ENCODE measurements at regions not wholly inside any gene's neighbourhood (a gene's known extent, or its start where the extent isn't known, plus 50 kb on each side); places are given as distances from the start of the nearest gene placed in this dataset.

- TF ChIP-seq, protein P1, sequence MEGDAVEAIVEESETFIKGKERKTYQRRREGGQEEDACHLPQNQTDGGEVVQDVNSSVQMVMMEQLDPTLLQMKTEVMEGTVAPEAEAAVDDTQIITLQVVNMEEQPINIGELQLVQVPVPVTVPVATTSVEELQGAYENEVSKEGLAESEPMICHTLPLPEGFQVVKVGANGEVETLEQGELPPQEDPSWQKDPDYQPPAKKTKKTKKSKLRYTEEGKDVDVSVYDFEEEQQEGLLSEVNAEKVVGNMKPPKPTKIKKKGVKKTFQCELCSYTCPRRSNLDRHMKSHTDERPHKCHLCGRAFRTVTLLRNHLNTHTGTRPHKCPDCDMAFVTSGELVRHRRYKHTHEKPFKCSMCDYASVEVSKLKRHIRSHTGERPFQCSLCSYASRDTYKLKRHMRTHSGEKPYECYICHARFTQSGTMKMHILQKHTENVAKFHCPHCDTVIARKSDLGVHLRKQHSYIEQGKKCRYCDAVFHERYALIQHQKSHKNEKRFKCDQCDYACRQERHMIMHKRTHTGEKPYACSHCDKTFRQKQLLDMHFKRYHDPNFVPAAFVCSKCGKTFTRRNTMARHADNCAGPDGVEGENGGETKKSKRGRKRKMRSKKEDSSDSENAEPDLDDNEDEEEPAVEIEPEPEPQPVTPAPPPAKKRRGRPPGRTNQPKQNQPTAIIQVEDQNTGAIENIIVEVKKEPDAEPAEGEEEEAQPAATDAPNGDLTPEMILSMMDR (IDR thresholded peaks at IDR 0.05): no peak
- TF ChIP-seq EP300 (IDR thresholded peaks at IDR 0.05): no peak
These were observed 60.1 kb upstream of the RESF1 start for GRCh38 chr12:31899109-31899508.
